ENCODE measurements at regions not wholly inside any gene's neighbourhood (a gene's known extent, or its start where the extent isn't known, plus 50 kb on each side); places are given as distances from the start of the nearest gene placed in this dataset.

- H3K36me3 ChIP-seq (replicated peaks in 1 of 2; ENCODE audit: control insufficient read depth in 1 of 2, insufficient read depth in 2 of 2, low read length in 2 of 2) = no peaks in the 10 kb centered on the region
- no peak overlapping the region for H3K9ac ChIP-seq (ENCODE audit: insufficient read depth, low read length, poor library complexity, severe bottlenecking)
- H4K20me1 ChIP-seq (ENCODE audit: insufficient read depth, low read length) = no peaks in the 10 kb centered on the region
- peaks cover 7 to 12% of the 10 kb centered on the region in 2 donors for H3K4me1 ChIP-seq (ENCODE audit: control insufficient read depth in 1 of 2, insufficient read depth in 2 of 2, low read length in 2 of 2)
- DNase-seq = no peak
- no peaks in the 10 kb centered on the region for H3K9me3 ChIP-seq (replicated peaks in 1 of 2; ENCODE audit: control insufficient read depth in 1 of 2, insufficient read depth in 1 of 2, low read length in 2 of 2)
- peaks cover 13% of the 10 kb centered on the region for H3K4me1 Mint-ChIP-seq
- H3K27ac ChIP-seq (ENCODE audit: low read depth in 1 of 2, low read length in 2 of 2) = no peak overlapping the region
- H2AFZ ChIP-seq (ENCODE audit: insufficient read depth, low read depth, low read length, poor library complexity, severe bottlenecking) = no peak overlapping the region
- WGBS (ENCODE audit: insufficient coverage) = 100% methylated on average over 2 of the region's 4 CpGs
- intact Hi-C loops (cut with micrococcal nuclease) = no loop called here
- no peak overlapping the region for H3K27ac Mint-ChIP-seq
- TF ChIP-seq, protein P1, sequence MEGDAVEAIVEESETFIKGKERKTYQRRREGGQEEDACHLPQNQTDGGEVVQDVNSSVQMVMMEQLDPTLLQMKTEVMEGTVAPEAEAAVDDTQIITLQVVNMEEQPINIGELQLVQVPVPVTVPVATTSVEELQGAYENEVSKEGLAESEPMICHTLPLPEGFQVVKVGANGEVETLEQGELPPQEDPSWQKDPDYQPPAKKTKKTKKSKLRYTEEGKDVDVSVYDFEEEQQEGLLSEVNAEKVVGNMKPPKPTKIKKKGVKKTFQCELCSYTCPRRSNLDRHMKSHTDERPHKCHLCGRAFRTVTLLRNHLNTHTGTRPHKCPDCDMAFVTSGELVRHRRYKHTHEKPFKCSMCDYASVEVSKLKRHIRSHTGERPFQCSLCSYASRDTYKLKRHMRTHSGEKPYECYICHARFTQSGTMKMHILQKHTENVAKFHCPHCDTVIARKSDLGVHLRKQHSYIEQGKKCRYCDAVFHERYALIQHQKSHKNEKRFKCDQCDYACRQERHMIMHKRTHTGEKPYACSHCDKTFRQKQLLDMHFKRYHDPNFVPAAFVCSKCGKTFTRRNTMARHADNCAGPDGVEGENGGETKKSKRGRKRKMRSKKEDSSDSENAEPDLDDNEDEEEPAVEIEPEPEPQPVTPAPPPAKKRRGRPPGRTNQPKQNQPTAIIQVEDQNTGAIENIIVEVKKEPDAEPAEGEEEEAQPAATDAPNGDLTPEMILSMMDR (IDR thresholded peaks at IDR 0.05) = no peak
- no peaks in the 10 kb centered on the region for H3K36me3 Mint-ChIP-seq
- no peak overlapping the region for H3K4me3 Mint-ChIP-seq
- H3K27me3 Mint-ChIP-seq (ENCODE audit: low read depth in 3 of 3) = no peaks in the 10 kb centered on the region
- no peak overlapping the region for H3K4me2 ChIP-seq (replicated peaks; ENCODE audit: extremely low read depth, low read length, poor library complexity, severe bottlenecking)
- no peaks in the 10 kb centered on the region for H3K27me3 ChIP-seq (ENCODE audit: control insufficient read depth in 2 of 2, insufficient read depth in 2 of 2, low read length in 2 of 2)
- peaks cover 0 to 7% (median 2%) of the 10 kb centered on the region in 7 donors for H3K9me3 Mint-ChIP-seq
- H3K79me2 ChIP-seq (ENCODE audit: insufficient read depth, low read length) = no peaks in the 10 kb centered on the region
- H3K4me3 ChIP-seq (replicated peaks in 1 of 3; ENCODE audit: low read depth in 2 of 3, low read length in 3 of 3) = no peak overlapping the region
These were observed 88.2 kb upstream of the STXBP5 start for GRCh38 chr6:147116056-147116455.

GRCh38 chr6:147117011-147117410 is 87.2 kb upstream of the STXBP5 start:
- peak overlapping the region; percentile 14 for H2AFZ ChIP-seq (ENCODE audit: insufficient read depth, low read depth, low read length, poor library complexity, severe bottlenecking)
- no CpG with 5 or more reads among the region's 2 CpGs for whole genome bisulfite sequencing (ENCODE audit: insufficient coverage)

More at GRCh38 chr6:147117011-147117410, 87.2 kb upstream of the STXBP5 start:
- no peak overlapping the region for H3K4me2 ChIP-seq (replicated peaks; ENCODE audit: extremely low read depth, low read length, poor library complexity, severe bottlenecking)
- Mint-ChIP-seq H3K27me3 (ENCODE audit: low read depth in 3 of 3) (no peaks in the 10 kb centered on the region), H3K9me3 (peaks cover 0 to 7% (median 2%) of the 10 kb centered on the region in 7 donors), H3K27ac (no peak overlapping the region), H3K4me1 (peaks cover 13% of the 10 kb centered on the region), H3K36me3 (no peaks in the 10 kb centered on the region), H3K4me3 (no peak overlapping the region)
- H3K9ac ChIP-seq (ENCODE audit: insufficient read depth, low read length, poor library complexity, severe bottlenecking) = no peak overlapping the region
- H3K36me3 ChIP-seq (replicated peaks in 1 of 2; ENCODE audit: control insufficient read depth in 1 of 2, insufficient read depth in 2 of 2, low read length in 2 of 2) = no peaks in the 10 kb centered on the region
- intact Hi-C loops (cut with micrococcal nuclease) = no loop called here
- no peaks in the 10 kb centered on the region for H3K27me3 ChIP-seq (ENCODE audit: control insufficient read depth in 2 of 2, insufficient read depth in 2 of 2, low read length in 2 of 2)
- no peak for DNase-seq
- H3K9me3 ChIP-seq (replicated peaks in 1 of 2; ENCODE audit: control insufficient read depth in 1 of 2, insufficient read depth in 1 of 2, low read length in 2 of 2) = no peaks in the 10 kb centered on the region
- no peak overlapping the region for H3K27ac ChIP-seq (ENCODE audit: low read depth in 1 of 2, low read length in 2 of 2)
- no peaks in the 10 kb centered on the region for H3K79me2 ChIP-seq (ENCODE audit: insufficient read depth, low read length)
- TF ChIP-seq, protein P1 (IDR thresholded peaks at IDR 0.05) = no peak
- H3K4me3 ChIP-seq (replicated peaks in 1 of 3; ENCODE audit: low read depth in 2 of 3, low read length in 3 of 3) = no peak overlapping the region
- H3K4me1 ChIP-seq (ENCODE audit: control insufficient read depth in 1 of 2, insufficient read depth in 2 of 2, low read length in 2 of 2) = peaks cover 7 to 12% of the 10 kb centered on the region in 2 donors
- no peaks in the 10 kb centered on the region for H4K20me1 ChIP-seq (ENCODE audit: insufficient read depth, low read length)
